ENCODE measurements at regions not wholly inside any gene's neighbourhood (a gene's known extent, or its start where the extent isn't known, plus 50 kb on each side); places are given as distances from the start of the nearest gene placed in this dataset.

DNA sequence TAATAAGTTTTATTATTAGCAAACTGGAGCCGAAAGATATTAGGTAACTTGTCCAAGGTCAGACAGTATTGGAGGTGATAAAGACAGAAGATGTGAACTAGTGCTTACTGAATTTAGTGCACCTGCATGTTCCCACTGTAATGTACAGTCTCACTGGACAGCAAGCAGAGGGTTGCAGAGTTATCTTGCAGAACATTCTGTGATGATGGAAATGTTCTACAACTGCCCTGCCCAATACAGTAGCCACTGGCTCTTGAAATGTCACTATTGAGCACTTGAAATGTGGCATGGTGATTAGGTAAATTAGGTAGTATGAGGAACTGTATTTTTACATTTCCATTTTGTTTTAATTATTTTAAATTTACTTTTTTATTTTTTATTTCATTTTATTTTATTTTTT is 356.6 kb downstream of the EPHA4 start:
- TF ChIP-seq, protein P1, sequence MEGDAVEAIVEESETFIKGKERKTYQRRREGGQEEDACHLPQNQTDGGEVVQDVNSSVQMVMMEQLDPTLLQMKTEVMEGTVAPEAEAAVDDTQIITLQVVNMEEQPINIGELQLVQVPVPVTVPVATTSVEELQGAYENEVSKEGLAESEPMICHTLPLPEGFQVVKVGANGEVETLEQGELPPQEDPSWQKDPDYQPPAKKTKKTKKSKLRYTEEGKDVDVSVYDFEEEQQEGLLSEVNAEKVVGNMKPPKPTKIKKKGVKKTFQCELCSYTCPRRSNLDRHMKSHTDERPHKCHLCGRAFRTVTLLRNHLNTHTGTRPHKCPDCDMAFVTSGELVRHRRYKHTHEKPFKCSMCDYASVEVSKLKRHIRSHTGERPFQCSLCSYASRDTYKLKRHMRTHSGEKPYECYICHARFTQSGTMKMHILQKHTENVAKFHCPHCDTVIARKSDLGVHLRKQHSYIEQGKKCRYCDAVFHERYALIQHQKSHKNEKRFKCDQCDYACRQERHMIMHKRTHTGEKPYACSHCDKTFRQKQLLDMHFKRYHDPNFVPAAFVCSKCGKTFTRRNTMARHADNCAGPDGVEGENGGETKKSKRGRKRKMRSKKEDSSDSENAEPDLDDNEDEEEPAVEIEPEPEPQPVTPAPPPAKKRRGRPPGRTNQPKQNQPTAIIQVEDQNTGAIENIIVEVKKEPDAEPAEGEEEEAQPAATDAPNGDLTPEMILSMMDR (IDR thresholded peaks at IDR 0.05; ENCODE audit: low read depth, low read length, poor library complexity, severe bottlenecking): no peak
- no peak for TF ChIP-seq EZH2phosphoT487 (IDR thresholded peaks at IDR 0.05; ENCODE audit: borderline replicate concordance, low read length)
